ENCODE measurements at regions not wholly inside any gene's neighbourhood (a gene's known extent, or its start where the extent isn't known, plus 50 kb on each side); places are given as distances from the start of the nearest gene placed in this dataset.

- Histone ChIP-seq H3K9ac (ENCODE audit: low read length) (no peak overlapping the region), H3K36me3 (ENCODE audit: insufficient read depth, low read length) (no peaks in the 10 kb centered on the region), H3K79me2 (replicated peaks; ENCODE audit: insufficient read depth, low read length) (no peaks in the 10 kb centered on the region), H3K9me2 (ENCODE audit: insufficient read depth, low read length) (no peaks in the 10 kb centered on the region), H4K20me1 (ENCODE audit: insufficient read depth) (no peaks in the 10 kb centered on the region), H3K4me3 (ENCODE audit: low read length) (no peak overlapping the region), H3K27ac (ENCODE audit: low read length) (no peak overlapping the region), H3K27me3 (ENCODE audit: insufficient read depth, low read depth, low read length) (no peaks in the 10 kb centered on the region), H3K9me3 (ENCODE audit: low read length) (no peaks in the 10 kb centered on the region), H3F3A (ENCODE audit: insufficient read depth, low read length, poor library complexity, severe bottlenecking) (no peaks in the 10 kb centered on the region), H2AFZ (ENCODE audit: low read depth, low read length) (no peak overlapping the region), H3K4me2 (ENCODE audit: low read length) (no peak overlapping the region)
- TF ChIP-seq EP300 (conservative IDR thresholded peaks at IDR 0.05; ENCODE audit: poor library complexity, severe bottlenecking) (no peak), MXI1 (conservative IDR thresholded peaks at IDR 0.05; ENCODE audit: poor library complexity, severe bottlenecking) (no peak), RAD21 (conservative IDR thresholded peaks at IDR 0.05) (no peak), POLR2AphosphoS5 (IDR thresholded peaks at IDR 0.05) (no peak), SMC3 (conservative IDR thresholded peaks at IDR 0.05; ENCODE audit: poor library complexity) (no peak), EZH2 (IDR thresholded peaks at IDR 0.05; ENCODE audit: borderline replicate concordance, insufficient read depth, low read length, poor library complexity, severe bottlenecking) (no peak), TAF1 (IDR thresholded peaks at IDR 0.05; ENCODE audit: low read depth) (no peak), CTCF (IDR thresholded peaks at IDR 0.05; ENCODE audit: poor library complexity, severe bottlenecking) (no peak)
- TF ChIP-seq, protein P1, sequence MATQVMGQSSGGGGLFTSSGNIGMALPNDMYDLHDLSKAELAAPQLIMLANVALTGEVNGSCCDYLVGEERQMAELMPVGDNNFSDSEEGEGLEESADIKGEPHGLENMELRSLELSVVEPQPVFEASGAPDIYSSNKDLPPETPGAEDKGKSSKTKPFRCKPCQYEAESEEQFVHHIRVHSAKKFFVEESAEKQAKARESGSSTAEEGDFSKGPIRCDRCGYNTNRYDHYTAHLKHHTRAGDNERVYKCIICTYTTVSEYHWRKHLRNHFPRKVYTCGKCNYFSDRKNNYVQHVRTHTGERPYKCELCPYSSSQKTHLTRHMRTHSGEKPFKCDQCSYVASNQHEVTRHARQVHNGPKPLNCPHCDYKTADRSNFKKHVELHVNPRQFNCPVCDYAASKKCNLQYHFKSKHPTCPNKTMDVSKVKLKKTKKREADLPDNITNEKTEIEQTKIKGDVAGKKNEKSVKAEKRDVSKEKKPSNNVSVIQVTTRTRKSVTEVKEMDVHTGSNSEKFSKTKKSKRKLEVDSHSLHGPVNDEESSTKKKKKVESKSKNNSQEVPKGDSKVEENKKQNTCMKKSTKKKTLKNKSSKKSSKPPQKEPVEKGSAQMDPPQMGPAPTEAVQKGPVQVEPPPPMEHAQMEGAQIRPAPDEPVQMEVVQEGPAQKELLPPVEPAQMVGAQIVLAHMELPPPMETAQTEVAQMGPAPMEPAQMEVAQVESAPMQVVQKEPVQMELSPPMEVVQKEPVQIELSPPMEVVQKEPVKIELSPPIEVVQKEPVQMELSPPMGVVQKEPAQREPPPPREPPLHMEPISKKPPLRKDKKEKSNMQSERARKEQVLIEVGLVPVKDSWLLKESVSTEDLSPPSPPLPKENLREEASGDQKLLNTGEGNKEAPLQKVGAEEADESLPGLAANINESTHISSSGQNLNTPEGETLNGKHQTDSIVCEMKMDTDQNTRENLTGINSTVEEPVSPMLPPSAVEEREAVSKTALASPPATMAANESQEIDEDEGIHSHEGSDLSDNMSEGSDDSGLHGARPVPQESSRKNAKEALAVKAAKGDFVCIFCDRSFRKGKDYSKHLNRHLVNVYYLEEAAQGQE (IDR thresholded peaks at IDR 0.05; ENCODE audit: borderline replicate concordance): no peak
Observed at GRCh38 chr11:123330071-123330470, 100.0 kb upstream of the GRAMD1B start.

DNA sequence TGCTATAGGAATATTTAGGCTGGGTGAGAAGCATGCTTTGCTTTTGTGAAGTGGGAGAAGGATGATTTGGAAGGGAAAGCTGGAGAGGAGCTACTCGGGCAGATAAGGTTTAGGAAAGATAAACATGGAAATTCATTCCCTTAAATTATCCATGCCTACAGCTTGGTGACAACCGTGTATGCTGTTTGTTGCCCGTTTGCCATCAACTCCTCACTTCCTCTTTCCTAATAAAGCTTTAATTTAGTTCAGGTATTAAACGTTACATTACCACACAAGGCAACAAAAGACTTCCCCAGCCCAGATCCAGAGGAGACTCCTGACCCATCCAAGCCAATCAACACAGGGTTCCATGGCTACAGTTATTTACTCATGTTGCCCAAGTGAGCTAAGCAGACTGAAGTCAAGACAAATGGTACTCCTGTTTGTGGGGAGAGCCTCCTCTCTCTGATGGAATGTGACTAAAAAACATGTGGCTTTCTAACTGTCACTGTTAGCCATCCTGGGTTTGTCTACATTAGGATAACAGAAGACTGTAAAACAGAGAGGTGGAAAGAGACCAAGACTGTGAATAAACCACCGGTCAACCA, 101.7 kb upstream of the GRAMD1B start:
- Histone ChIP-seq H3K27ac (ENCODE audit: low read length) (no peak overlapping the region), H3K27me3 (ENCODE audit: insufficient read depth, low read depth, low read length) (no peaks in the 10 kb centered on the region), H3K9me2 (ENCODE audit: insufficient read depth, low read length) (no peaks in the 10 kb centered on the region), H3K4me2 (ENCODE audit: low read length) (no peak overlapping the region), H2AFZ (ENCODE audit: low read depth, low read length) (no peak overlapping the region), H3K4me3 (ENCODE audit: low read length) (no peak overlapping the region), H3K79me2 (replicated peaks; ENCODE audit: insufficient read depth, low read length) (no peaks in the 10 kb centered on the region), H3K9ac (ENCODE audit: low read length) (no peak overlapping the region), H3K36me3 (ENCODE audit: insufficient read depth, low read length) (no peaks in the 10 kb centered on the region), H3K9me3 (ENCODE audit: low read length) (no peaks in the 10 kb centered on the region), H3F3A (ENCODE audit: insufficient read depth, low read length, poor library complexity, severe bottlenecking) (no peaks in the 10 kb centered on the region), H4K20me1 (ENCODE audit: insufficient read depth) (no peaks in the 10 kb centered on the region)
- TF ChIP-seq SMC3 (conservative IDR thresholded peaks at IDR 0.05; ENCODE audit: poor library complexity) (no peak), CTCF (IDR thresholded peaks at IDR 0.05; ENCODE audit: poor library complexity, severe bottlenecking) (no peak), MXI1 (conservative IDR thresholded peaks at IDR 0.05; ENCODE audit: poor library complexity, severe bottlenecking) (no peak), TAF1 (IDR thresholded peaks at IDR 0.05; ENCODE audit: low read depth) (no peak), POLR2AphosphoS5 (IDR thresholded peaks at IDR 0.05) (no peak), RAD21 (conservative IDR thresholded peaks at IDR 0.05) (no peak)
